Coronary artery (tissue), 2 donors: ENCODE measurements at regions not wholly inside any gene's neighbourhood (a gene's known extent, or its start where the extent isn't known, plus 50 kb on each side); places are given as distances from the start of the nearest gene placed in this dataset.
"Not testable (repeated sequence)": the region's sequence is repeated elsewhere in the genome, so short reads cannot be mapped to it uniquely, and the experiment has no call there.

Source experiments
- DNase-seq: peaks from one replicate; pipeline ENCODE4 v3.0.0-alpha.2; 2017; ENCODE audit warnings: low spot score
- H3K27ac ChIP-seq, 2 donors: fragments of 200-600 bp; sonication (generic); one replicate each; pipeline ENCODE4 v1.5.1; 2016 to 2019
- H3K4me3 ChIP-seq: fragments of 200-600 bp; sonication (generic); 2 replicates; pipeline ENCODE4 v1.5.1; 2016; ENCODE audit warnings: mild to moderate bottlenecking, moderate library complexity
- CTCF ChIP-seq: fragments of 200-600 bp; sonication (generic); IDR thresholded peaks from one replicate; pipeline ENCODE4 v1.5.1; 2019; ENCODE audit warnings: antibody characterized with exemption

- DNase-seq: no peak
- no peak overlapping the region for H3K4me3 ChIP-seq
- no peak overlapping the region for H3K27ac ChIP-seq
- no peak for TF ChIP-seq CTCF
Observed at GRCh38 chr17:27959382-27959709, 66.2 kb upstream of the LYRM9 start.

GRCh38 chr17:27960183-27960849 is 67.2 kb upstream of the LYRM9 start:
- H3K27ac ChIP-seq: no peak overlapping the region
- no peak overlapping the region for H3K4me3 ChIP-seq
- TF ChIP-seq CTCF: no peak
- DNase-seq: no peak

GRCh38 chr17:27962581-27962980 is 69.4 kb upstream of the LYRM9 start:
- not testable (repeated sequence) for H3K27ac ChIP-seq, H3K4me3 ChIP-seq, DNase-seq

- DNase-seq: no peak
- H3K4me3 ChIP-seq: no peak overlapping the region
- H3K27ac ChIP-seq: no peak overlapping the region
- TF ChIP-seq CTCF: no peak
Observed at GRCh38 chr17:27965224-27965623, 72.1 kb upstream of the LYRM9 start.

- TF ChIP-seq CTCF: no peak
- H3K4me3 ChIP-seq: no peak overlapping the region
- no peak overlapping the region for H3K27ac ChIP-seq
- DNase-seq: no peak
Observed at GRCh38 chr17:27968206-27968732, 74.2 kb upstream of the NLK start.

GRCh38 chr17:27970587-27970986 is 71.9 kb upstream of the NLK start:
- Histone ChIP-seq H3K4me3 (no peak overlapping the region), H3K27ac (no peak overlapping the region)
- no peak for DNase-seq
- no peak for TF ChIP-seq CTCF

- no peak for DNase-seq
- no peak for TF ChIP-seq CTCF
- no peak overlapping the region for H3K27ac ChIP-seq
Observed at GRCh38 chr17:27973258-27974044, 69.0 kb upstream of the NLK start.

More at GRCh38 chr17:27973258-27974044, 69.0 kb upstream of the NLK start:
- H3K4me3 ChIP-seq: no peak overlapping the region
